Hepatocyte (in vitro differentiated cells): ENCODE measurements at regions not wholly inside any gene's neighbourhood (a gene's known extent, or its start where the extent isn't known, plus 50 kb on each side); places are given as distances from the start of the nearest gene placed in this dataset.

Source experiments
- CTCF ChIP-seq: fragments of 200-600 bp; sonication (generic); IDR thresholded peaks from 2 replicates; pipeline ENCODE4 v1.5.1; 2016; ENCODE audit warnings: antibody characterized with exemption, mild to moderate bottlenecking; ENCODE audit not compliant: poor library complexity
- EZH2 ChIP-seq: fragments of 200-600 bp; sonication (generic); IDR thresholded peaks from 2 replicates; pipeline ENCODE4 v1.6.1; 2016; ENCODE audit warnings: antibody characterized with exemption, mild to moderate bottlenecking, borderline replicate concordance
- EZH2phosphoT487 ChIP-seq: fragments of 200-600 bp; sonication (generic); IDR thresholded peaks from one replicate; pipeline ENCODE4 v1.6.1; 2018; ENCODE audit warnings: antibody characterized with exemption, mild to moderate bottlenecking, low read depth, moderate library complexity; ENCODE audit not compliant: unreplicated experiment, severe bottlenecking

GRCh38 chr20:48096212-48096875, 311.1 kb upstream of the SULF2 start:
- TF ChIP-seq CTCF (no peak), EZH2 (no peak), EZH2phosphoT487 (no peak)
